Psoas muscle (tissue), 7 donors: ENCODE measurements at regions not wholly inside any gene's neighbourhood (a gene's known extent, or its start where the extent isn't known, plus 50 kb on each side); places are given as distances from the start of the nearest gene placed in this dataset.

Experiments
- ATAC-seq, 4 donors: fragments of 200-7000 bp; cut with Tn5 transposase; one replicate each; pipeline ENCODE4 v1.9.1; 2020; ENCODE audit warnings: moderate library complexity in 3 of 4, mild to moderate bottlenecking in 2 of 4
- DNase-seq, 2 donors: peaks; one replicate each; pipeline ENCODE4 v3.0.0-alpha.2; 2020
- H3K27ac ChIP-seq: fragments of 200-600 bp; one replicate; pipeline ENCODE4 v1.8.0; 2022
- H3K27me3 ChIP-seq, 3 donors: fragments of 200-600 bp in 1 of 3; one replicate each; pipeline versions ENCODE4 v1.6.1 to v1.8.0; 2013 to 2022; ENCODE audit warnings: low read length in 2 of 3, mild to moderate bottlenecking in 2 of 3, moderate library complexity in 1 of 3; ENCODE audit not compliant: insufficient read depth in 3 of 3
- H3K36me3 ChIP-seq, 2 donors: fragments of 200-600 bp in 1 of 2; one replicate each; pipeline versions ENCODE4 v1.6.1 to v1.8.0; 2013 to 2022; ENCODE audit warnings: low read depth in 1 of 2, mild to moderate bottlenecking in 1 of 2, moderate library complexity in 1 of 2; ENCODE audit not compliant: insufficient read depth in 1 of 2
- H3K4me1 ChIP-seq: fragments of 200-600 bp; one replicate; pipeline ENCODE4 v1.8.0; 2022
- H3K4me3 ChIP-seq: fragments of 200-600 bp; one replicate; pipeline ENCODE4 v1.8.0; 2022; ENCODE audit warnings: mild to moderate bottlenecking
- H3K9me3 ChIP-seq: fragments of 200-600 bp; one replicate; pipeline ENCODE4 v1.8.0; 2022
- CTCF ChIP-seq: fragments of 200-600 bp; IDR thresholded peaks from one replicate; pipeline ENCODE4 v1.8.0; 2022; ENCODE audit warnings: antibody characterized with exemption
- whole genome bisulfite sequencing, 3 donors: extraction: QIAGEN DNeasy Blood & Tissue Kit; methylation state at CpG; one replicate each; pipeline versions ENCODE4 v1.1.6 to v1.1.7; 2013; 5-methylcytosine and 5-hydroxymethylcytosine counted together
- intact Hi-C, 2 donors: fragments of 100-400 bp; cut with DNase I; formaldehyde crosslinking; loops; one replicate each; pipeline versions ENCODE4 v1.11.0 to v1.14.2; 2022
- donor health status: healthy with polysubstance abuse.
- donor health status: DM: no; HTN: no; CAD: no; lungs with moderate emphysema.
- donor health status: Bipolar disorder and iron deficiency.
- donor health status: healthy.
- donor health status: DM: yes; HTN: yes; CAD: no.
- donor health status: DM: no; HTN: no; CAD: no.
- donor health status: DM: yes; HTN: yes; CAD: no.

GRCh38 chr12:68506619-68507018 lies 104.1 kb upstream of the RAP1B start:
- no peak for TF ChIP-seq CTCF
- ATAC-seq (no peak), DNase-seq (no peak)
- intact Hi-C loops = no loop called here
- Histone ChIP-seq H3K36me3 (no peaks in the 10 kb centered on the region), H3K9me3 (no peaks in the 10 kb centered on the region), H3K4me3 (no peak overlapping the region), H3K27me3 (no peaks in the 10 kb centered on the region), H3K4me1 (no peaks in the 10 kb centered on the region), H3K27ac (no peak overlapping the region)
- 75 to 88% (median 88%) methylated on average over 4 of the region's 4 CpGs for WGBS, 3 donors

- DNase-seq (no peak), ATAC-seq (no peak)
- Histone ChIP-seq H3K9me3 (no peaks in the 10 kb centered on the region), H3K27ac (no peak overlapping the region), H3K4me1 (no peaks in the 10 kb centered on the region), H3K27me3 (no peaks in the 10 kb centered on the region), H3K36me3 (no peaks in the 10 kb centered on the region), H3K4me3 (no peak overlapping the region)
- TF ChIP-seq CTCF = no peak
- intact Hi-C loops = no loop called here
- 93 to 95% (median 93%) methylated on average over 3 of the region's 3 CpGs for WGBS, 3 donors
Observed at GRCh38 chr12:68507657-68508056, 103.0 kb upstream of the RAP1B start.

GRCh38 chr12:68508576-68508975 lies 102.1 kb upstream of the RAP1B start:
- Histone ChIP-seq H3K27me3 (no peaks in the 10 kb centered on the region), H3K27ac (no peak overlapping the region), H3K4me1 (no peaks in the 10 kb centered on the region), H3K36me3 (no peaks in the 10 kb centered on the region), H3K4me3 (no peak overlapping the region), H3K9me3 (no peaks in the 10 kb centered on the region)
- 77 to 90% (median 83%) methylated on average over 2 of the region's 2 CpGs for WGBS, 3 donors
- TF ChIP-seq CTCF = no peak
- intact Hi-C loops = no loop called here
- ATAC-seq (no peak), DNase-seq (no peak)

- DNase-seq (no peak), ATAC-seq (no peak)
- intact Hi-C loops = no loop called here
- no peak for TF ChIP-seq CTCF
- 85 to 91% (median 89%) methylated on average over 4 of the region's 4 CpGs for WGBS, 3 donors
- Histone ChIP-seq H3K4me1 (no peaks in the 10 kb centered on the region), H3K27me3 (no peaks in the 10 kb centered on the region), H3K4me3 (no peak overlapping the region), H3K27ac (no peak overlapping the region), H3K36me3 (no peaks in the 10 kb centered on the region), H3K9me3 (no peaks in the 10 kb centered on the region)
Observed at GRCh38 chr12:68509242-68509641, 101.5 kb upstream of the RAP1B start.

GRCh38 chr12:68510397-68510796 lies 100.3 kb upstream of the RAP1B start:
- TF ChIP-seq CTCF = no peak
- Histone ChIP-seq H3K27me3 (no peaks in the 10 kb centered on the region), H3K27ac (no peak overlapping the region), H3K9me3 (no peaks in the 10 kb centered on the region), H3K36me3 (no peaks in the 10 kb centered on the region), H3K4me1 (no peaks in the 10 kb centered on the region), H3K4me3 (no peak overlapping the region)
- intact Hi-C loops = no loop called here
- DNase-seq = no peak
- WGBS, 3 donors = 86 to 89% (median 86%) methylated on average over 1 of the region's 1 CpG
- no peak for ATAC-seq
